ENCODE measurements at regions not wholly inside any gene's neighbourhood (a gene's known extent, or its start where the extent isn't known, plus 50 kb on each side); places are given as distances from the start of the nearest gene placed in this dataset.

GRCh38 chr17:79365351-79365750 is 245.5 kb downstream of the RBFOX3 start:
- no peaks in the 10 kb centered on the region for H3K4me1 Mint-ChIP-seq (ENCODE audit: low read depth, unreplicated experiment)
- no peaks in the 10 kb centered on the region for H3K9me3 Mint-ChIP-seq (ENCODE audit: unreplicated experiment)
- Histone ChIP-seq H3K27me3 (replicated peaks; ENCODE audit: control insufficient read depth, insufficient read depth, low read length) (peaks cover 9% of the 10 kb centered on the region), H3K4me3 (ENCODE audit: low read depth, low read length) (no peak overlapping the region), H3K9me3 (no peaks in the 10 kb centered on the region), H3K4me1 (no peaks in the 10 kb centered on the region), H3K36me3 (ENCODE audit: control insufficient read depth, insufficient read depth, low read length) (no peaks in the 10 kb centered on the region)
- no peak for DNase-seq
- H3K36me3 Mint-ChIP-seq (ENCODE audit: insufficient read depth, unreplicated experiment): no peaks in the 10 kb centered on the region
- no TSS peak for BruUV-seq (replicated peaks)
- no peak overlapping the region for H3K4me3 Mint-ChIP-seq (ENCODE audit: unreplicated experiment)
- ChIA-PET POLR2A (no interaction called here), CTCF (no interaction called here)
- peaks cover 47% of the 10 kb centered on the region for H3K27me3 Mint-ChIP-seq (ENCODE audit: insufficient read depth, unreplicated experiment)
- intact Hi-C loops (cut with micrococcal nuclease; ENCODE audit: unreplicated experiment): no loop called here
- no peak overlapping the region for H3K27ac Mint-ChIP-seq (ENCODE audit: unreplicated experiment)
- TF ChIP-seq CTCF (IDR thresholded peaks at IDR 0.05; ENCODE audit: insufficient read depth in 1 of 2, low read depth in 1 of 2, low read length in 1 of 2, severe bottlenecking in 1 of 2, unreplicated experiment in 1 of 2): no peak

- CTCF ChIA-PET: interaction anchor here (0.5 to 0.6 kb wide), 3 partner anchors 60 to 634 kb away, joined by 3 to 5 read pairs (median 4); no protein-coding TSS in a partner anchor
- no TSS peak for BruUV-seq (replicated peaks)
- Mint-ChIP-seq H3K4me1 (ENCODE audit: low read depth, unreplicated experiment) (no peaks in the 10 kb centered on the region), H3K4me3 (ENCODE audit: unreplicated experiment) (no peak overlapping the region), H3K36me3 (ENCODE audit: insufficient read depth, unreplicated experiment) (no peaks in the 10 kb centered on the region), H3K9me3 (ENCODE audit: unreplicated experiment) (no peaks in the 10 kb centered on the region), H3K27ac (ENCODE audit: unreplicated experiment) (no peak overlapping the region), H3K27me3 (ENCODE audit: insufficient read depth, unreplicated experiment) (peaks cover 48% of the 10 kb centered on the region)
- H3K9me3 ChIP-seq: no peaks in the 10 kb centered on the region
- H3K27me3 ChIP-seq (replicated peaks; ENCODE audit: control insufficient read depth, insufficient read depth, low read length): peaks cover 9% of the 10 kb centered on the region
- intact Hi-C loops (cut with micrococcal nuclease; ENCODE audit: unreplicated experiment): no loop called here
- no peaks in the 10 kb centered on the region for H3K36me3 ChIP-seq (ENCODE audit: control insufficient read depth, insufficient read depth, low read length)
- no peaks in the 10 kb centered on the region for H3K4me1 ChIP-seq
- no peak for DNase-seq
- POLR2A ChIA-PET: no interaction called here
- TF ChIP-seq CTCF (IDR thresholded peaks at IDR 0.05; ENCODE audit: insufficient read depth in 1 of 2, low read depth in 1 of 2, low read length in 1 of 2, severe bottlenecking in 1 of 2, unreplicated experiment in 1 of 2): no peak
- H3K4me3 ChIP-seq (ENCODE audit: low read depth, low read length): no peak overlapping the region
Observed at GRCh38 chr17:79364315-79365094, 246.3 kb downstream of the RBFOX3 start.

GRCh38 chr17:79363552-79364275 is 247.1 kb downstream of the RBFOX3 start:
- Histone ChIP-seq H3K4me1 (no peaks in the 10 kb centered on the region), H3K36me3 (ENCODE audit: control insufficient read depth, insufficient read depth, low read length) (no peaks in the 10 kb centered on the region), H3K27me3 (replicated peaks; ENCODE audit: control insufficient read depth, insufficient read depth, low read length) (peaks cover 9% of the 10 kb centered on the region), H3K9me3 (no peaks in the 10 kb centered on the region), H3K4me3 (ENCODE audit: low read depth, low read length) (no peak overlapping the region)
- ChIA-PET CTCF (interaction anchor here (0.6 to 0.7 kb wide), 2 partner anchors 15 to 634 kb away, joined by 3 to 4 read pairs; no protein-coding TSS in a partner anchor), POLR2A (no interaction called here)
- TF ChIP-seq CTCF (IDR thresholded peaks at IDR 0.05; ENCODE audit: insufficient read depth in 1 of 2, low read depth in 1 of 2, low read length in 1 of 2, severe bottlenecking in 1 of 2, unreplicated experiment in 1 of 2): no peak
- Mint-ChIP-seq H3K27me3 (ENCODE audit: insufficient read depth, unreplicated experiment) (peaks cover 51% of the 10 kb centered on the region), H3K4me1 (ENCODE audit: low read depth, unreplicated experiment) (no peaks in the 10 kb centered on the region), H3K9me3 (ENCODE audit: unreplicated experiment) (no peaks in the 10 kb centered on the region), H3K27ac (ENCODE audit: unreplicated experiment) (no peak overlapping the region), H3K4me3 (ENCODE audit: unreplicated experiment) (no peak overlapping the region), H3K36me3 (ENCODE audit: insufficient read depth, unreplicated experiment) (no peaks in the 10 kb centered on the region)
- no peak for DNase-seq
- BruUV-seq (replicated peaks): no TSS peak
- intact Hi-C loops (cut with micrococcal nuclease; ENCODE audit: unreplicated experiment): no loop called here

Measured in Caco-2 (cell line).